GM19438 (cell line): ENCODE measurements at regions not wholly inside any gene's neighbourhood (a gene's known extent, or its start where the extent isn't known, plus 50 kb on each side); places are given as distances from the start of the nearest gene placed in this dataset.
"Not testable (repeated sequence)": the region's sequence is repeated elsewhere in the genome, so short reads cannot be mapped to it uniquely, and the experiment has no call there.

Experiments
- ATAC-seq: cut with Tn5 transposase; IDR thresholded peaks from one replicate; pipeline ENCODE4 v1.9.1; 2021; ENCODE audit warnings: low read depth; ENCODE audit not compliant: unreplicated experiment

DNA sequence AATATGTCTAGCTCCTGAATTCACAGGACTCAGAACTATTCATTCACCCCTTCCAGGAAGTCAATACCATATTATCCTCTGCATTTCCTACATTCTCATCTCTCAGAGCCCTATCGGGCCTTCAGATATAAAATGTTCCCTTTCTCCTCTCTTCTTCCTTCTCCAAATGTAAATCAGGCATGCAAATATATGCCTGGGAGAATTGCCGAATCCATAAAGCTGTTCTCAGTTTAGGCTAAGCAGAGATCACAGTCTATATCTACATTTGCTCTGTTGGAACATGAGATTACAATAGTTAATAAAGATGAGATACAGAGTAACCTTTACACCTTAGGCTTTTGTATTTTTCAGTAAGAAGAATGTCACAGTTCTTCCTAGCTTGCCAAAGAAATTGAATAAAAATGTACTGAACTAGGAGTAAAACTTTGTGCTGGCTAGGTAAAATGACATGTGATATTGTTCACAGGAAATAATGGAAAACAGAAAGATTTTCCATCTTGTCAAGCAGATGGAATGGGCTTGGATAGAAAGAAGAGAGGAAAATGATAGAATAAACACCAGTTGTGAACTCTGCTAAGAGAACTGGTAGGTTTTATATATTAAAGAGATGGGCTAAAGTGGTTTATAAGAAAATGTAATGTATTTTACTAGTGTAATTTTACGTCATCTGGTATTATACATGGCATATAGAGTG, 161.5 kb downstream of the NRIP1 start:
- ATAC-seq, result no peak

DNA sequence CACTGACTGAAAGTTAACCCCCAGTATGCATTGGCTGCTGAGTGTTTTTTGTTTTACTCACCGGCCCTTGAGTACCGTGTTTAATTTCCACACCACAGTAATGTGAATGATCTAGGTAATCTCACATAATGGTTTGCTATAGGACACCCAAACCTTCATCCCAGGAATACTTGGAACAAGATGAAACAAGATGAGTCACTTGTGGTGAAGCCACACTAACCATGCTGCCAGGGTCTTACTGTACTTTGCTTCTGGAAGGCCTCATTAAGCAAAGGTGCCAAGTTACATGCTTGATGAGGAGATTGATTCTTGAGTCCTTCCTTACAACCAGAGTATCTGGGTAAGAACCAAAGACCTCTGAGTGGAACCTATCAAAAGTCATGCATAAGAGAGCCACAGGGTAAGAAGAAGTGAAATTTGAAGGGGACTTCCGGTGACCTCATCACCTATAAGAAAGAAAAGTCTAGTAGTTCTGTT, 163.3 kb downstream of the NRIP1 start:
- no peak for ATAC-seq

- ATAC-seq, result no peak
Measured at GRCh38 chr21:14900611-14901010, 164.2 kb downstream of the NRIP1 start.

GRCh38 chr21:14900058-14900457, 164.7 kb downstream of the NRIP1 start:
- ATAC-seq, result no peak

GRCh38 chr21:14895792-14896191, 169.0 kb downstream of the NRIP1 start:
- no peak for ATAC-seq

DNA sequence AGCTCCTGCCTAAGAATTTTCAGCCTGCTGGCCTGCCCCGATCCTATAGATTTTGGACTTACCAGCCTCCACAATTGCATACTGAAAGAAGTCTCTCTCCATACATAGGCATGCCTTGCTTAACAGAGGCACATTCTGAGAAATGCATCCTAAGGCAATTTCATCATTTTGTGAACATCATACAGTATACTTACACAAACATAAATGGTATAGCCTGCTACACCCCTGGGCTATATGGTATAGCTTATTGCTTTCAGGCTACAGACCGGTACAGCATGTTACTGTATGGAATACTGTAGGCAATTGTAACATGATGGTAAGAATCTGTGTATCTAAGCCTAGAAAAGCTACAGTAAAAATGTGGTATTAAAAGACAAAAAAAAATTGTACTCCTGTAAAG, 174.7 kb downstream of the NRIP1 start:
- ATAC-seq, result no peak

GRCh38 chr21:14889080-14889810, 175.6 kb downstream of the NRIP1 start:
- ATAC-seq, result no peak

DNA sequence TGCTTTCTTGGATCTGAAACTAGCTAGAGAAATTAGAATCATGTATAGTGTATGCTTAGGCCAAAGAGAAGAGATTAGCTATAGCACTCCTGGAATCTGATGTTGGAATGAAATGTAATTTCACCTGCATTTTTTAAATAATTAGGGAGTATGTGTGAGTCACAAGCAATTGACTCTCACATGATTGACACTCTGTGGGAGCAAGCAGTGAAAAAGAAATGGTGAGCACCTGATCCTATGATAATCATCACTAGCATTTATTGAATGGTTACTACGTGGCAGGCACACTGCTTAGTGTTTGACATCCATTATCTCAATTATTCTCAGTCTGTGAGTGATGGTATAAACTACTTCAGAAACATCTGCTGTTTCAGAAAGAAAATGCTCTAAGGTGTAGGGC, 176.6 kb downstream of the NRIP1 start:
- ATAC-seq, result no peak

DNA sequence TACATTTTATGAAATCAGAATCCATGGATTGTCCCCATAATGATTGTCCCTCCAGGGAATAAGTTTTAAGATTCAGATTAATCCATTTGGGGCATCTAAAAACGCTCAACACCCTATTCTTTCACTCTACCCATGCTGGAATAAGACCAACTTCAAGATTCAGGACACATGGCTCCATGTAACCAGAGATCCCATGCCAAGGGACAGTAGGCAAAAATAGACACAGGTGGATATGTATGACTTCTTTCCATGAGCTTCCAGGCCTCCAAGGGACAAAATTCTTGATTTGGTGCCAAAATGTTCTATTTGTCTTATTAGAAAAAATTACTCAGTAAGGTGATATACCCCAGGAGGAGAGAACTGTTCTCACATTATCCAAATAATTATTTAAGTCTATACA, 178.8 kb downstream of the NRIP1 start:
- no peak for ATAC-seq

- ATAC-seq, result no peak
Measured at GRCh38 chr21:14883351-14883750, 181.4 kb downstream of the NRIP1 start.

- ATAC-seq, result not testable (repeated sequence)
Measured at GRCh38 chr21:14882545-14882944, 182.3 kb downstream of the NRIP1 start.

GRCh38 chr21:14881863-14882499, 182.8 kb downstream of the NRIP1 start:
- no peak for ATAC-seq

GRCh38 chr21:14880922-14881321, 183.9 kb downstream of the NRIP1 start:
- ATAC-seq, result no peak

DNA sequence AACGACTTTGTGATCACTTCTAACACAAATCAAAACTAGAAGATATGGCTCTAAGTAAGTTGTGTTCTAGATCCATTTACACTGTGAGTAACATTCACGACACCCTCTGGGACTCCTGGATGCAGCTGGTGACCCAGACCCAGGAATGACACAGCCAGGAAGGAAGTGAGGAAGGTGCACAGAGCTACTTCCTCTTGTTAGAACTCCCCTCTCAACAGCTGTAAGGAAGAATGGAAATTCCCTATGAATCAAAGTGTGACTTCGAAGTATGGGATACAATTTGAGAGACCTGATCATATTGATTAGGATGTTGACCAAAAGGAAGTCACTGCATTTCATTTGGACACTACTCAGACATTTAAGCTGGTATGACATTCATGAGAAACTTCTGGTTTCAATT, 185.3 kb downstream of the NRIP1 start:
- no peak for ATAC-seq

GRCh38 chr21:14878971-14879370, 185.8 kb downstream of the NRIP1 start:
- ATAC-seq, result no peak

- ATAC-seq, result peak; percentile 37
Measured at GRCh38 chr21:14877581-14878228, 187.1 kb downstream of the NRIP1 start.

- ATAC-seq, result no peak
Measured at GRCh38 chr21:14876524-14876840, 188.3 kb downstream of the NRIP1 start.

- peak; percentile 46 for ATAC-seq
Measured at GRCh38 chr21:14875704-14876523, 188.9 kb downstream of the NRIP1 start.

GRCh38 chr21:14875186-14875585, 189.6 kb downstream of the NRIP1 start:
- no peak for ATAC-seq

GRCh38 chr21:14874379-14874778, 190.4 kb downstream of the NRIP1 start:
- ATAC-seq, result no peak
